Colonic mucosa (tissue), 4 donors: ENCODE measurements at regions not wholly inside any gene's neighbourhood (a gene's known extent, or its start where the extent isn't known, plus 50 kb on each side); places are given as distances from the start of the nearest gene placed in this dataset.

Experiments used
- DNase-seq: peaks from one replicate; pipeline ENCODE4 v3.0.0-alpha.2; 2020
- H3K27ac ChIP-seq: fragments of 200-600 bp; one replicate; pipeline ENCODE4 v1.8.0; 2021
- H3K27me3 ChIP-seq: fragments of 200-600 bp; one replicate; pipeline ENCODE4 v1.8.0; 2021
- H3K36me3 ChIP-seq: fragments of 200-600 bp; one replicate; pipeline ENCODE4 v1.8.0; 2021
- H3K4me1 ChIP-seq: fragments of 200-600 bp; one replicate; pipeline ENCODE4 v1.8.0; 2021; ENCODE audit warnings: mild to moderate bottlenecking
- H3K4me3 ChIP-seq: fragments of 200-600 bp; one replicate; pipeline ENCODE4 v1.8.0; 2021
- H3K9ac ChIP-seq, 2 donors: one replicate each; pipeline ENCODE4 v1.7.0; 2013; ENCODE audit warnings: control low read depth in 2 of 2, low read depth in 2 of 2, low read length in 2 of 2
- H3K9me3 ChIP-seq: fragments of 200-600 bp; one replicate; pipeline ENCODE4 v1.8.0; 2021
- CTCF ChIP-seq: fragments of 200-600 bp; IDR thresholded peaks from one replicate; pipeline ENCODE4 v1.8.0; 2022; ENCODE audit warnings: antibody characterized with exemption, mild to moderate bottlenecking
- intact Hi-C: fragments of 100-400 bp; cut with DNase I; formaldehyde crosslinking; loops from one replicate; pipeline ENCODE4 v1.14.1; 2022
- donor health status: healthy.
- donor health status: DM: no; HTN: no; CAD: no.
- donor health status: DM: no; HTN: no; CAD: no.

- no peak for DNase-seq
- TF ChIP-seq CTCF: no peak
- Histone ChIP-seq H3K4me1 (no peaks in the 10 kb centered on the region), H3K9me3 (no peaks in the 10 kb centered on the region), H3K9ac (no peak overlapping the region), H3K4me3 (no peak overlapping the region), H3K36me3 (no peaks in the 10 kb centered on the region), H3K27ac (no peak overlapping the region), H3K27me3 (no peaks in the 10 kb centered on the region)
- intact Hi-C loops: no loop called here
These were observed 236.4 kb downstream of the MAP2K6 start for GRCh38 chr17:69650881-69651280.

- Histone ChIP-seq H3K9ac (no peak overlapping the region), H3K4me3 (no peak overlapping the region), H3K9me3 (no peaks in the 10 kb centered on the region), H3K36me3 (no peaks in the 10 kb centered on the region), H3K4me1 (no peaks in the 10 kb centered on the region), H3K27ac (no peak overlapping the region), H3K27me3 (no peaks in the 10 kb centered on the region)
- no peak for TF ChIP-seq CTCF
- no peak for DNase-seq
- intact Hi-C loops: no loop called here
These were observed 237.4 kb downstream of the MAP2K6 start for GRCh38 chr17:69651921-69652320.

- Histone ChIP-seq H3K4me1 (no peaks in the 10 kb centered on the region), H3K4me3 (no peak overlapping the region), H3K27me3 (no peaks in the 10 kb centered on the region), H3K9me3 (no peaks in the 10 kb centered on the region), H3K27ac (no peak overlapping the region), H3K36me3 (no peaks in the 10 kb centered on the region), H3K9ac (no peak overlapping the region)
- intact Hi-C loops: no loop called here
- DNase-seq: no peak
- no peak for TF ChIP-seq CTCF
These were observed 240.7 kb downstream of the MAP2K6 start for GRCh38 chr17:69654981-69655855.

- Histone ChIP-seq H3K4me3 (no peak overlapping the region), H3K9ac (no peak overlapping the region), H3K36me3 (no peaks in the 10 kb centered on the region), H3K4me1 (no peaks in the 10 kb centered on the region), H3K27me3 (no peaks in the 10 kb centered on the region), H3K27ac (no peak overlapping the region), H3K9me3 (no peaks in the 10 kb centered on the region)
- no peak for TF ChIP-seq CTCF
- DNase-seq: no peak
- intact Hi-C loops: no loop called here
These were observed 241.4 kb downstream of the MAP2K6 start for GRCh38 chr17:69655902-69656301.

- DNase-seq: no peak
- H3K4me3 ChIP-seq: no peak overlapping the region
- TF ChIP-seq CTCF: no peak
- no peaks in the 10 kb centered on the region for H3K9me3 ChIP-seq
- no peaks in the 10 kb centered on the region for H3K4me1 ChIP-seq
- H3K27me3 ChIP-seq: no peaks in the 10 kb centered on the region
- intact Hi-C loops: no loop called here
- no peak overlapping the region for H3K9ac ChIP-seq
- H3K36me3 ChIP-seq: no peaks in the 10 kb centered on the region
- H3K27ac ChIP-seq: no peak overlapping the region
These were observed 255.1 kb downstream of the MAP2K6 start for GRCh38 chr17:69669441-69670178.
